ENCODE measurements at regions not wholly inside any gene's neighbourhood (a gene's known extent, or its start where the extent isn't known, plus 50 kb on each side); places are given as distances from the start of the nearest gene placed in this dataset.

GRCh38 chr4:163663454-163664225 lies 169.2 kb downstream of the TMA16 start:
- TF ChIP-seq SP4 (IDR thresholded peaks at IDR 0.05; ENCODE audit: low read length) (no peak), POLR2A (IDR thresholded peaks at IDR 0.05; ENCODE audit: control extremely low read depth in 1 of 2, low read depth in 2 of 2, low read length in 2 of 2) (no peak)

Data from H1 (cell line).